Keratinocyte (primary cell): ENCODE measurements at regions not wholly inside any gene's neighbourhood (a gene's known extent, or its start where the extent isn't known, plus 50 kb on each side); places are given as distances from the start of the nearest gene placed in this dataset.

ENCODE experiments used
- DNase-seq: peaks from one replicate; pipeline ENCODE4 v3.0.0-alpha.2; 2011; ENCODE audit warnings: low read depth, missing footprints, low spot score
- FAIRE-seq: peaks from 2 replicates; lab custom pipeline; 2011; peaks lifted over from hg19 to GRCh38; lab: Jason Lieb, UNC
- H2AFZ ChIP-seq: 2 replicates; pipeline ENCODE4 v1.6.0; 2012; ENCODE audit warnings: low read length, control low read depth, inconsistent platforms; ENCODE audit not compliant: control insufficient read depth
- H3K27ac ChIP-seq: 2 replicates; pipeline ENCODE4 v1.5.1; 2011; ENCODE audit warnings: low read length; ENCODE audit not compliant: control insufficient read depth, insufficient read depth
- H3K27me3 ChIP-seq: 3 replicates; pipeline ENCODE4 v1.6.0; 2011; ENCODE audit warnings: low read length; ENCODE audit not compliant: control insufficient read depth, insufficient read depth; ENCODE audit errors: extremely low read depth
- H3K36me3 ChIP-seq, 2 experiments: 2 replicates in 1 of 2; 3 replicates in 1 of 2; pipeline ENCODE4 v1.5.1; 2011; ENCODE audit warnings: low read length in 2 of 2, mild to moderate bottlenecking in 1 of 2; ENCODE audit not compliant: control insufficient read depth in 2 of 2, insufficient read depth in 2 of 2; ENCODE audit errors: extremely low read depth in 1 of 2
- H3K4me1 ChIP-seq: 3 replicates; pipeline ENCODE4 v1.5.1; 2011; ENCODE audit warnings: low read length; ENCODE audit not compliant: control insufficient read depth, insufficient read depth; ENCODE audit errors: extremely low read depth
- H3K4me2 ChIP-seq: 3 replicates; pipeline ENCODE4 v1.6.0; 2011; ENCODE audit warnings: low read depth, low read length; ENCODE audit not compliant: control insufficient read depth, insufficient read depth; ENCODE audit errors: extremely low read depth
- H3K4me3 ChIP-seq, 3 experiments: fragments of 200-600 bp in 1 of 3; sonication (generic) in 1 of 3; 2 replicates in 2 of 3; 3 replicates in 1 of 3; pipeline ENCODE4 v1.5.1; 2011 to 2016; ENCODE audit warnings: low read length in 3 of 3, mild to moderate bottlenecking in 3 of 3, control low read depth in 2 of 3, inconsistent platforms in 1 of 3, low read depth in 1 of 3, mixed read lengths in 1 of 3, mixed run types in 1 of 3, moderate library complexity in 1 of 3; ENCODE audit not compliant: control insufficient read depth in 2 of 3, insufficient read depth in 2 of 3; ENCODE audit errors: extremely low read depth in 1 of 3
- H3K79me2 ChIP-seq: 2 replicates; pipeline ENCODE4 v1.6.0; 2012; ENCODE audit warnings: low read length; ENCODE audit not compliant: control insufficient read depth, insufficient read depth
- H3K9ac ChIP-seq: 3 replicates; pipeline ENCODE4 v1.6.0; 2011; ENCODE audit warnings: low read length; ENCODE audit not compliant: control insufficient read depth, insufficient read depth; ENCODE audit errors: extremely low read depth
- H3K9me1 ChIP-seq: 3 replicates; pipeline ENCODE4 v1.6.0; 2011; ENCODE audit warnings: low read length; ENCODE audit not compliant: control insufficient read depth, insufficient read depth; ENCODE audit errors: extremely low read depth
- H3K9me3 ChIP-seq: 2 replicates; pipeline ENCODE4 v1.5.1; 2012; ENCODE audit warnings: low read depth, low read length; ENCODE audit not compliant: control insufficient read depth
- H4K20me1 ChIP-seq: 3 replicates; pipeline ENCODE4 v1.6.0; 2011; ENCODE audit warnings: low read length; ENCODE audit not compliant: control insufficient read depth, insufficient read depth; ENCODE audit errors: extremely low read depth
- CTCF ChIP-seq, 3 experiments: IDR thresholded peaks in 1 of 3; conservative IDR thresholded peaks in 1 of 3; optimal IDR thresholded peaks in 1 of 3; 2 replicates in 2 of 3; 3 replicates in 1 of 3; pipeline versions ENCODE3 to v1.5.1; 2011; ENCODE audit warnings: low read length in 3 of 3, mild to moderate bottlenecking in 3 of 3, moderate library complexity in 2 of 3, control low read depth in 1 of 3, inconsistent platforms in 1 of 3; ENCODE audit not compliant: insufficient read depth in 2 of 3; ENCODE audit errors: extremely low read depth in 1 of 3
- EZH2 ChIP-seq: IDR thresholded peaks from one replicate; pipeline ENCODE4 v1.6.1; 2012; ENCODE audit warnings: inconsistent platforms, mild to moderate bottlenecking, low read length, moderate library complexity
- dilution Hi-C: fragments of 300-500 bp; cut with MboI; formaldehyde crosslinking; loops from one replicate; pipeline ENCODE4 v1.7.0; 2020; ENCODE audit warnings: low sequenced_read_pairs; ENCODE audit not compliant: extremely low pct_ligation_motif_present

- no peak for TF ChIP-seq EZH2
- TF ChIP-seq CTCF (optimal IDR thresholded peaks at IDR 0.05 in 1 of 3, IDR thresholded peaks at IDR 0.05 in 1 of 3, conservative IDR thresholded peaks at IDR 0.05 in 1 of 3; ENCODE audit: extremely low read depth in 1 of 3, insufficient read depth in 2 of 3, low read length in 3 of 3), result no peak
- Histone ChIP-seq H3K79me2 (no peaks in the 10 kb centered on the region), H3K4me3 (no peak overlapping the region), H3K27me3 (no peaks in the 10 kb centered on the region), H3K4me1 (peaks cover 31% of the 10 kb centered on the region), H3K9ac (no peak overlapping the region), H4K20me1 (peaks cover 3% of the 10 kb centered on the region), H3K9me1 (peaks cover 2% of the 10 kb centered on the region), H2AFZ (no peak overlapping the region), H3K9me3 (no peaks in the 10 kb centered on the region), H3K27ac (no peak overlapping the region), H3K36me3 (no peaks in the 10 kb centered on the region), H3K4me2 (peak overlapping the region; percentile 20)
- dilution Hi-C loops, result no loop called here
- no peak for DNase-seq
- peak; percentile 41 for FAIRE-seq
These were observed 93.5 kb upstream of the OTOS start for GRCh38 chr2:240233885-240234502.

GRCh38 chr2:240234503-240234951, 94.1 kb upstream of the OTOS start:
- FAIRE-seq (no peak), DNase-seq (no peak)
- Histone ChIP-seq H3K4me3 (no peak overlapping the region), H3K36me3 (no peaks in the 10 kb centered on the region), H3K27me3 (no peaks in the 10 kb centered on the region), H3K27ac (no peak overlapping the region), H3K79me2 (no peaks in the 10 kb centered on the region), H2AFZ (no peak overlapping the region), H3K9me1 (peaks cover 2% of the 10 kb centered on the region), H3K4me1 (peaks cover 33% of the 10 kb centered on the region), H3K4me2 (no peak overlapping the region), H3K9me3 (no peaks in the 10 kb centered on the region), H4K20me1 (peaks cover 3% of the 10 kb centered on the region), H3K9ac (no peak overlapping the region)
- TF ChIP-seq CTCF (optimal IDR thresholded peaks at IDR 0.05 in 1 of 3, IDR thresholded peaks at IDR 0.05 in 1 of 3, conservative IDR thresholded peaks at IDR 0.05 in 1 of 3; ENCODE audit: extremely low read depth in 1 of 3, insufficient read depth in 2 of 3, low read length in 3 of 3) (no peak), EZH2 (no peak)
- dilution Hi-C loops, result no loop called here
